ENCODE measurements at regions not wholly inside any gene's neighbourhood (a gene's known extent, or its start where the extent isn't known, plus 50 kb on each side); places are given as distances from the start of the nearest gene placed in this dataset.

- H3K4me1 ChIP-seq (ENCODE audit: control insufficient read depth, insufficient read depth, low read length) = no peaks in the 10 kb centered on the region
- no peaks in the 10 kb centered on the region for H3K36me3 ChIP-seq (ENCODE audit: control insufficient read depth, insufficient read depth, low read length)
- H3K27ac ChIP-seq (ENCODE audit: low read depth, low read length) = no peak overlapping the region
- no peak overlapping the region for H3K4me3 ChIP-seq (ENCODE audit: low read depth, low read length)
- no peaks in the 10 kb centered on the region for H3K9me3 ChIP-seq (ENCODE audit: control insufficient read depth, insufficient read depth, low read depth, low read length)
- no peaks in the 10 kb centered on the region for H3K27me3 ChIP-seq (ENCODE audit: control insufficient read depth, insufficient read depth, low read length)
- no peak overlapping the region for H3K9ac ChIP-seq (ENCODE audit: low read length)
These were observed 237.9 kb downstream of the SNCA start for GRCh38 chr4:89599026-89599425.

- H3K4me1 ChIP-seq (ENCODE audit: control insufficient read depth, insufficient read depth, low read length) = no peaks in the 10 kb centered on the region
- H3K9me3 ChIP-seq (ENCODE audit: control insufficient read depth, insufficient read depth, low read depth, low read length) = no peaks in the 10 kb centered on the region
- H3K36me3 ChIP-seq (ENCODE audit: control insufficient read depth, insufficient read depth, low read length) = no peaks in the 10 kb centered on the region
- H3K9ac ChIP-seq (ENCODE audit: low read length) = no peak overlapping the region
- no peak overlapping the region for H3K27ac ChIP-seq (ENCODE audit: low read depth, low read length)
- H3K27me3 ChIP-seq (ENCODE audit: control insufficient read depth, insufficient read depth, low read length) = no peaks in the 10 kb centered on the region
- H3K4me3 ChIP-seq (ENCODE audit: low read depth, low read length) = no peak overlapping the region
These were observed 238.4 kb downstream of the SNCA start for GRCh38 chr4:89598602-89599001.

GRCh38 chr4:89595125-89595789 is 241.7 kb downstream of the SNCA start:
- H3K4me1 ChIP-seq (ENCODE audit: control insufficient read depth, insufficient read depth, low read length) = no peaks in the 10 kb centered on the region; the same call in 1 of the 2 replicates

GRCh38 chr4:89590128-89590527 is 246.8 kb downstream of the SNCA start:
- no peak overlapping the region for H3K9ac ChIP-seq (ENCODE audit: low read length)
- peaks cover 3% of the 10 kb centered on the region; the same call in 1 of the 2 replicates for H3K9me3 ChIP-seq (ENCODE audit: control insufficient read depth, insufficient read depth, low read depth, low read length)
- no peak overlapping the region for H3K4me3 ChIP-seq (ENCODE audit: low read depth, low read length)
- no peak overlapping the region for H3K27ac ChIP-seq (ENCODE audit: low read depth, low read length)
- H3K27me3 ChIP-seq (ENCODE audit: control insufficient read depth, insufficient read depth, low read length) = peaks cover 20% of the 10 kb centered on the region
- H3K4me1 ChIP-seq (ENCODE audit: control insufficient read depth, insufficient read depth, low read length) = no peaks in the 10 kb centered on the region; the same call in 1 of the 2 replicates
- no peaks in the 10 kb centered on the region for H3K36me3 ChIP-seq (ENCODE audit: control insufficient read depth, insufficient read depth, low read length)

More at GRCh38 chr4:89595125-89595789, 241.7 kb downstream of the SNCA start:
- Histone ChIP-seq H3K9me3 (ENCODE audit: control insufficient read depth, insufficient read depth, low read depth, low read length) (peaks cover 3% of the 10 kb centered on the region; the same call in 1 of the 2 replicates), H3K36me3 (ENCODE audit: control insufficient read depth, insufficient read depth, low read length) (no peaks in the 10 kb centered on the region), H3K4me3 (ENCODE audit: low read depth, low read length) (no peak overlapping the region), H3K27ac (ENCODE audit: low read depth, low read length) (no peak overlapping the region), H3K9ac (ENCODE audit: low read length) (no peak overlapping the region), H3K27me3 (ENCODE audit: control insufficient read depth, insufficient read depth, low read length) (peaks cover 11% of the 10 kb centered on the region)

GRCh38 chr4:89588421-89588820 is 248.5 kb downstream of the SNCA start:
- H3K27me3 ChIP-seq (ENCODE audit: control insufficient read depth, insufficient read depth, low read length) = peaks cover 20% of the 10 kb centered on the region
- no peak overlapping the region for H3K9ac ChIP-seq (ENCODE audit: low read length)
- no peaks in the 10 kb centered on the region for H3K36me3 ChIP-seq (ENCODE audit: control insufficient read depth, insufficient read depth, low read length)
- H3K4me1 ChIP-seq (ENCODE audit: control insufficient read depth, insufficient read depth, low read length) = no peaks in the 10 kb centered on the region; the same call in 1 of the 2 replicates
- H3K4me3 ChIP-seq (ENCODE audit: low read depth, low read length) = no peak overlapping the region
- H3K9me3 ChIP-seq (ENCODE audit: control insufficient read depth, insufficient read depth, low read depth, low read length) = peaks cover 3% of the 10 kb centered on the region; the same call in 1 of the 2 replicates
- H3K27ac ChIP-seq (ENCODE audit: low read depth, low read length) = no peak overlapping the region

GRCh38 chr4:89587364-89587763 is 249.6 kb downstream of the SNCA start:
- no peak overlapping the region for H3K27ac ChIP-seq (ENCODE audit: low read depth, low read length)
- H3K4me3 ChIP-seq (ENCODE audit: low read depth, low read length) = no peak overlapping the region
- H3K4me1 ChIP-seq (ENCODE audit: control insufficient read depth, insufficient read depth, low read length) = no peaks in the 10 kb centered on the region; the same call in 1 of the 2 replicates
- H3K9me3 ChIP-seq (ENCODE audit: control insufficient read depth, insufficient read depth, low read depth, low read length) = peaks cover 3% of the 10 kb centered on the region; the same call in 1 of the 2 replicates
- no peaks in the 10 kb centered on the region for H3K36me3 ChIP-seq (ENCODE audit: control insufficient read depth, insufficient read depth, low read length)
- H3K27me3 ChIP-seq (ENCODE audit: control insufficient read depth, insufficient read depth, low read length) = peaks cover 20% of the 10 kb centered on the region
- H3K9ac ChIP-seq (ENCODE audit: low read length) = no peak overlapping the region

GRCh38 chr4:89586864-89587263 is 250.1 kb downstream of the SNCA start:
- peaks cover 20% of the 10 kb centered on the region for H3K27me3 ChIP-seq (ENCODE audit: control insufficient read depth, insufficient read depth, low read length)
- no peak overlapping the region for H3K4me3 ChIP-seq (ENCODE audit: low read depth, low read length)
- peaks cover 2% of the 10 kb centered on the region; the same call in 1 of the 2 replicates for H3K9me3 ChIP-seq (ENCODE audit: control insufficient read depth, insufficient read depth, low read depth, low read length)
- H3K27ac ChIP-seq (ENCODE audit: low read depth, low read length) = no peak overlapping the region
- no peaks in the 10 kb centered on the region for H3K36me3 ChIP-seq (ENCODE audit: control insufficient read depth, insufficient read depth, low read length)
- no peaks in the 10 kb centered on the region; the same call in 1 of the 2 replicates for H3K4me1 ChIP-seq (ENCODE audit: control insufficient read depth, insufficient read depth, low read length)
- H3K9ac ChIP-seq (ENCODE audit: low read length) = no peak overlapping the region

- no peak overlapping the region for H3K9ac ChIP-seq (ENCODE audit: low read length)
- H3K4me3 ChIP-seq (ENCODE audit: low read depth, low read length) = no peak overlapping the region
- H3K36me3 ChIP-seq (ENCODE audit: control insufficient read depth, insufficient read depth, low read length) = no peaks in the 10 kb centered on the region
- H3K27me3 ChIP-seq (ENCODE audit: control insufficient read depth, insufficient read depth, low read length) = peaks cover 19% of the 10 kb centered on the region
- H3K4me1 ChIP-seq (ENCODE audit: control insufficient read depth, insufficient read depth, low read length) = no peaks in the 10 kb centered on the region; the same call in 1 of the 2 replicates
- no peaks in the 10 kb centered on the region for H3K9me3 ChIP-seq (ENCODE audit: control insufficient read depth, insufficient read depth, low read depth, low read length)
- H3K27ac ChIP-seq (ENCODE audit: low read depth, low read length) = no peak overlapping the region
These were observed 250.6 kb downstream of the SNCA start for GRCh38 chr4:89586318-89586717.

- Histone ChIP-seq H3K9ac (ENCODE audit: low read length) (no peak overlapping the region), H3K9me3 (ENCODE audit: control insufficient read depth, insufficient read depth, low read depth, low read length) (no peaks in the 10 kb centered on the region), H3K27ac (ENCODE audit: low read depth, low read length) (no peak overlapping the region), H3K27me3 (ENCODE audit: control insufficient read depth, insufficient read depth, low read length) (no peaks in the 10 kb centered on the region), H3K4me1 (ENCODE audit: control insufficient read depth, insufficient read depth, low read length) (no peaks in the 10 kb centered on the region), H3K36me3 (ENCODE audit: control insufficient read depth, insufficient read depth, low read length) (no peaks in the 10 kb centered on the region), H3K4me3 (ENCODE audit: low read depth, low read length) (no peak overlapping the region)
These were observed 254.0 kb downstream of the SNCA start for GRCh38 chr4:89582756-89583505.

GRCh38 chr4:89579771-89580170 is 257.2 kb downstream of the SNCA start:
- H3K9me3 ChIP-seq (ENCODE audit: control insufficient read depth, insufficient read depth, low read depth, low read length) = peaks cover 16% of the 10 kb centered on the region
- no peaks in the 10 kb centered on the region for H3K4me1 ChIP-seq (ENCODE audit: control insufficient read depth, insufficient read depth, low read length)
- H3K27ac ChIP-seq (ENCODE audit: low read depth, low read length) = no peak overlapping the region
- no peaks in the 10 kb centered on the region for H3K36me3 ChIP-seq (ENCODE audit: control insufficient read depth, insufficient read depth, low read length)
- no peaks in the 10 kb centered on the region for H3K27me3 ChIP-seq (ENCODE audit: control insufficient read depth, insufficient read depth, low read length)
- no peak overlapping the region for H3K9ac ChIP-seq (ENCODE audit: low read length)
- H3K4me3 ChIP-seq (ENCODE audit: low read depth, low read length) = no peak overlapping the region

GRCh38 chr4:89576246-89576645 is 260.7 kb downstream of the SNCA start:
- peaks cover 16% of the 10 kb centered on the region for H3K9me3 ChIP-seq (ENCODE audit: control insufficient read depth, insufficient read depth, low read depth, low read length)
- peaks cover 9% of the 10 kb centered on the region; the same call in 1 of the 2 replicates for H3K4me1 ChIP-seq (ENCODE audit: control insufficient read depth, insufficient read depth, low read length)
- no peak overlapping the region for H3K4me3 ChIP-seq (ENCODE audit: low read depth, low read length)
- H3K36me3 ChIP-seq (ENCODE audit: control insufficient read depth, insufficient read depth, low read length) = no peaks in the 10 kb centered on the region
- no peak overlapping the region for H3K9ac ChIP-seq (ENCODE audit: low read length)
- no peaks in the 10 kb centered on the region for H3K27me3 ChIP-seq (ENCODE audit: control insufficient read depth, insufficient read depth, low read length)
- H3K27ac ChIP-seq (ENCODE audit: low read depth, low read length) = no peak overlapping the region
